ENCODE measurements at regions not wholly inside any gene's neighbourhood (a gene's known extent, or its start where the extent isn't known, plus 50 kb on each side); places are given as distances from the start of the nearest gene placed in this dataset.

DNA sequence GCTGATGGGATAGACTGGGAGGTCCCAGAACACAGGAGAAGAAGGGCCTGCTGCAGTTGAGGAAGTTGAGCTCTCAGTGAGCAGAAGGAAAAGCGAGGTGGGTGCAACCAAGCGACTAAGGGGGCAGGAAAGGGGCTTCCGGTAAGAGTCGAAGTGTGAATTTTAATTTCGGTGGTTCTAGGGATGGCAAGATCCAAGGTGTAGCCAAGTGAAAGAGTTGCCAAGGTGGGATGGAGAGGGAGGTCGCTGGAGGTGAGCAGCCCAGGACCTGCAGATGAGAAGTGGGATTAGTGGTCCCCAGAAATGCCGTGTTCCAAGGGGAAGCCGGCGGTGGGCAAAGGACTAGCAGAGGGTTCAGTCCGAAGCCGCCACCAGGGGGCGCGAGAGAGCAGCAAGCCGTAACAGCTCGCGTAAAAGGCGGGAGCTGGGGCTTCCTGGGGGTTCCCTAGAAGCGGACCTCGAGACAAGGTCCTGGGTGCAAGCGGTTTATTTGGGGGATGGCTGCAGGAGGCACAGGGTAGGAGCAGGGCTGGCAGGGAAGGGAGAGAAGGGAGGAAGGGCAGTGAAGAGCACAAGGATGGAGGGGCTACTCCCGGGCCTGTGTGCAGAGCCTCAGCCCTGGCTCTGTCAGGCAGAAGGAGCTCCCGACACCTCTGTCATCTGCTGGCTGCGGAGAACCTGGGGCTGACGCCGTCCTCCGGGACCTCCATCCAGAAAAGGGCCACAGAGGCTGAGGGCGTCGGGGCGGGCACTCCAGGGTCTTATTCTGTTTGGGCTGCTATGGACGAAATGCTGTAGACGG lies 103.6 kb downstream of the PAX1 start:
- peak; percentile 2 to 3 for DNase-seq (ENCODE audit: extremely low read depth in 1 of 2, low read depth in 1 of 2)

GRCh38 chr20:21808139-21808538 lies 102.7 kb downstream of the PAX1 start:
- DNase-seq (ENCODE audit: extremely low read depth in 1 of 2, low read depth in 1 of 2) = no peak

DNA sequence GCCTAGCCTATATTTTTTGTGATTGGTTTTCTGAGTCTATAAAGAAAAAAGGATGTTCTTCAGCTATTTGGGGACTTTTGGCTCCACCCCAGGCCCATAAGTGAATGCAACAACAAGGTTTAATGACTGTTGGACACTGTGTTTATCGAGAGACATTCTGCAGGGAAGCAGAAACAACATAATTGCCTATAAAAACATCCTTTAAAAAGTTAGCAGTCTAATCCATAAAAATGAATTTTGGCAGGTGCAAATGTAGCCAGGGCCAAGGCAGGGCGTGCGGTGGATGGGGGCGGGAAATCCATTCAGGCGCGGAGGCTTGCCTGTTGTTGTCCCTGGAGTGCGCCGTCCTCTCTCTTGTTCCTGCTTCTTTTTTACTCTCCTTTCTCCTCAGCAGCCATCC lies 99.3 kb downstream of the PAX1 start:
- DNase-seq (ENCODE audit: extremely low read depth in 1 of 2, low read depth in 1 of 2) = no peak

DNA sequence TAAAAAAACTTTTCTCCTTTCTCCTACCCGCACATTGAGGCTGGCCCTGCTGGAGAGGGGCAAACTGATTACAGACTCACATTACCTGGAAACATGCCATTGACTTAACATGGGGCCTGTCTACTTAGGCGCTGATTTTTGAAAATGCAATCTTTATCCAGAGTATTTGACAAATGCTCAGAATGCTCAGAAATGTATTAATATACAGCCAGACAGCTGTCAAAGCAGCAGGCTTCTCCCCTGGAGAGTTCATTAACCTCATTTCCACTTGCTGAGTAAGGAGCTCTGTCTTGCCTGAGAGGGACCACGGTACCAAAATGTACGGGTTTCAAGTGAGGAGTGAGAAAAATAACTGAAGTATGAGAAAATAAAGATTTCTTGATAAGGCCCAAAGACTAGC lies 95.7 kb downstream of the PAX1 start:
- no peak for DNase-seq (ENCODE audit: extremely low read depth in 1 of 2, low read depth in 1 of 2)

GRCh38 chr20:21798384-21798783 lies 92.9 kb downstream of the PAX1 start:
- DNase-seq (ENCODE audit: extremely low read depth in 1 of 2, low read depth in 1 of 2) = no peak

DNA sequence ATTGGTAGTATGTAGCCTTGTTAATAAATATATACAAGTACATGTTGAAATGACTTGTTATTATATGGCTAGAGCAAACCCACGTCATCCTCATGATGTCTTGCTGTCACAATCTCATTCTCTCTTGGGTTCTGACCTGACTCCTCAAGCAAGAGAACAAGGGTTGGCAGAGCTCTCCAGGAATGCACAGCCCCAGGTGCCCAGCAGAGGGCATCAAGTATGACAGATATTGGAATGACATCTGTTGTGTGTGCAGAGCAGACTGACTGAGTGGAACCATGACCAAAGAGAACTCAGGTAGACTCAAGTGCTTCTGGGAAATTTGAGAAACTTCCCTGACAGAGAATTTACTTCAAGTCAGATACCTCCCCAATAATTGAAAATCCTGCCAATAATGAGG lies 90.6 kb downstream of the PAX1 start:
- DNase-seq (ENCODE audit: extremely low read depth in 1 of 2, low read depth in 1 of 2) = no peak

DNA sequence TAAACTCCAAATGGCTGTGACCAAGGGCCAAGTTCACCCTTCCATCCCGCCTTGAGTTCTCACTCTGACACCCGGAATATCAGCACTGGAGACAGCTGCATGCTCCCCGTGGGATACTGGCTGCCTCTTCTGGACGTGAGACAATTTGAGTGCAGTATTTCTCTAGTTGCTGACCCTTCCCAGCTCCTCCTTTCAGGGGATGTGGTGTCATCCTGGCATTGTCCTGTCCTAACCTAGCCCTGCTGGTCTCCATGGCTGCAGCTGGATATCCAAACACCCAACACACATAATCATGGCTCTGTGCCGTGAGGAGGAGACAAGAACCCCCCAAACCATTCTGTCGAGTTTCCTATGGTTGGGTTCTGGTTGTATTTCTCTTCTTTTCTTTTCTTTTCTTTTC lies 82.6 kb downstream of the PAX1 start:
- no peak for DNase-seq (ENCODE audit: extremely low read depth in 1 of 2, low read depth in 1 of 2)

DNA sequence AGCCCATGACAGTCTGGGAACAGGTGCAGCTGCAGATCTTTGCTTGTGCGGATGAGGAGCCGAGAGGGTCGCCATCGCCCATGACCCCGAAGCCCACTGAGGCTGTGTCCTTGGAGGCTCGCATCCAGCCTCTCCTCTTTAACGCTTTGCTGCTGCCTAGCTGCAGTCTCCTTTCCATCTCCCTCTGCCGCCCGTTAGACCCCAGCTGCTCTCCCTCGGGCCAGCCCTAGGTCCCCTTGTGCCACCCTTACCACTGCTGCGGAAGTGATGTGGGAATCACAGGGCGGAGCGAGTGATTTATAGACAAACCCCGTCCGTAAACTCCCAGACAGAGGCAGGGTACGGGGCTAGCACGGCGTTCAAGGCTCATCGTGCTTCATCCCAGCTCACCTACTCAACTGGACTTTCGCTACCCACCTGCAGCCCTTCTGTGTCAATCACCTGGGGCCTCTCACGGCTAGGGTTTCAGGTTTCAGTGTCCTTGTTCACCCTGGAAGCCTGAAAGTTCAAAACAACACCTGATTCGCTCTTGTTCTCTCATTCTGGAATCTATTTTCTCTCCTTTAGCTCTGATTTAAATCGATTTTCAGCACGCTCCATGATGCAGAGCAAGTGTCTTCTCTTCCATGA lies 76.1 kb downstream of the PAX1 start:
- no peak for DNase-seq (ENCODE audit: extremely low read depth in 1 of 2, low read depth in 1 of 2)

- DNase-seq (ENCODE audit: extremely low read depth in 1 of 2, low read depth in 1 of 2) = no peak
These were observed 75.1 kb downstream of the PAX1 start for GRCh38 chr20:21780528-21780927.
